ENCODE measurements at regions not wholly inside any gene's neighbourhood (a gene's known extent, or its start where the extent isn't known, plus 50 kb on each side); places are given as distances from the start of the nearest gene placed in this dataset.

- DNase-seq (ENCODE audit: low spot score, unreplicated experiment): no peak
- no peaks in the 10 kb centered on the region for H3K9me3 Mint-ChIP-seq (ENCODE audit: low read depth)
- no peaks in the 10 kb centered on the region for H3K36me3 Mint-ChIP-seq (ENCODE audit: insufficient read depth)
- peaks cover 7% of the 10 kb centered on the region for H3K4me1 Mint-ChIP-seq (ENCODE audit: low read depth)
- H3K27me3 Mint-ChIP-seq: peaks cover 45% of the 10 kb centered on the region
- no peak overlapping the region for H3K4me3 Mint-ChIP-seq (ENCODE audit: low read depth)
- TF ChIP-seq CTCF (IDR thresholded peaks at IDR 0.05; ENCODE audit: unreplicated experiment): peak; percentile 14
- H3K27ac Mint-ChIP-seq: no peak overlapping the region
Measured at GRCh38 chr2:122239440-122239839, 484.0 kb downstream of the TSN start.

GRCh38 chr2:122244598-122245229, 489.3 kb downstream of the TSN start:
- H3K4me1 Mint-ChIP-seq (ENCODE audit: low read depth): no peaks in the 10 kb centered on the region
- no peak overlapping the region for H3K27ac Mint-ChIP-seq
- H3K4me3 Mint-ChIP-seq (ENCODE audit: low read depth): no peak overlapping the region

GRCh38 chr2:122249673-122250072, 494.2 kb downstream of the TSN start:
- no peaks in the 10 kb centered on the region for H3K9me3 Mint-ChIP-seq (ENCODE audit: low read depth)
- no peaks in the 10 kb centered on the region for H3K27me3 Mint-ChIP-seq
- no peak overlapping the region for H3K4me3 Mint-ChIP-seq (ENCODE audit: low read depth)
- no peak overlapping the region for H3K27ac Mint-ChIP-seq
- no peaks in the 10 kb centered on the region for H3K36me3 Mint-ChIP-seq (ENCODE audit: insufficient read depth)
- no peaks in the 10 kb centered on the region for H3K4me1 Mint-ChIP-seq (ENCODE audit: low read depth)
- DNase-seq (ENCODE audit: low spot score, unreplicated experiment): no peak
- no peak for TF ChIP-seq CTCF (IDR thresholded peaks at IDR 0.05; ENCODE audit: unreplicated experiment)

More at GRCh38 chr2:122244598-122245229, 489.3 kb downstream of the TSN start:
- DNase-seq (ENCODE audit: low spot score, unreplicated experiment): no peak
- Mint-ChIP-seq H3K36me3 (ENCODE audit: insufficient read depth) (no peaks in the 10 kb centered on the region), H3K27me3 (peaks cover 16% of the 10 kb centered on the region), H3K9me3 (ENCODE audit: low read depth) (no peaks in the 10 kb centered on the region)
- no peak for TF ChIP-seq CTCF (IDR thresholded peaks at IDR 0.05; ENCODE audit: unreplicated experiment)

GRCh38 chr2:122251158-122251557, 495.7 kb downstream of the TSN start:
- H3K9me3 Mint-ChIP-seq (ENCODE audit: low read depth): no peaks in the 10 kb centered on the region
- no peak for DNase-seq (ENCODE audit: low spot score, unreplicated experiment)
- no peaks in the 10 kb centered on the region for H3K36me3 Mint-ChIP-seq (ENCODE audit: insufficient read depth)
- no peaks in the 10 kb centered on the region for H3K27me3 Mint-ChIP-seq
- TF ChIP-seq CTCF (IDR thresholded peaks at IDR 0.05; ENCODE audit: unreplicated experiment): no peak
- no peak overlapping the region for H3K4me3 Mint-ChIP-seq (ENCODE audit: low read depth)
- H3K4me1 Mint-ChIP-seq (ENCODE audit: low read depth): no peaks in the 10 kb centered on the region
- no peak overlapping the region for H3K27ac Mint-ChIP-seq

- Mint-ChIP-seq H3K27me3 (no peaks in the 10 kb centered on the region), H3K4me3 (ENCODE audit: low read depth) (no peak overlapping the region), H3K27ac (no peak overlapping the region), H3K9me3 (ENCODE audit: low read depth) (no peaks in the 10 kb centered on the region), H3K4me1 (ENCODE audit: low read depth) (no peaks in the 10 kb centered on the region), H3K36me3 (ENCODE audit: insufficient read depth) (no peaks in the 10 kb centered on the region)
- no peak for DNase-seq (ENCODE audit: low spot score, unreplicated experiment)
- no peak for TF ChIP-seq CTCF (IDR thresholded peaks at IDR 0.05; ENCODE audit: unreplicated experiment)
Measured at GRCh38 chr2:122251566-122251965, 496.1 kb downstream of the TSN start.
